ENCODE measurements at regions not wholly inside any gene's neighbourhood (a gene's known extent, or its start where the extent isn't known, plus 50 kb on each side); places are given as distances from the start of the nearest gene placed in this dataset.

DNA sequence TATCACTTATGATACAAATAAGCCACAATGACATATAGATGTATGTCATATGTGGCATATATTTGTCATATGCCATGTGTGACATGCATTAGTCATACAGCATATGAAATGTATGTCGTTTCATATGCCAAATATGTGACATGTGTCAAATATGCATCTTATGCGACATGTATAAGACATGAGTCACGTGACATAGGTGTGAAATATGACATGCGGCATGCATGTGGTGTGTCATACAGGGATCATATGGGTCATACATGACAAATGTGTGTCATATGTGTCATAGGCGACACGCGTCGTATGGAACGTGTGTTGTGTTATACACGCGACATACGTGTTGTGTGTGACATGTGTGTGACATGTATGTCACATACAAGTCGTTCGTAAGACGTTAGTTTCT, 2154.0 kb upstream of the PIK3C3 start:
- TF ChIP-seq, protein P1, sequence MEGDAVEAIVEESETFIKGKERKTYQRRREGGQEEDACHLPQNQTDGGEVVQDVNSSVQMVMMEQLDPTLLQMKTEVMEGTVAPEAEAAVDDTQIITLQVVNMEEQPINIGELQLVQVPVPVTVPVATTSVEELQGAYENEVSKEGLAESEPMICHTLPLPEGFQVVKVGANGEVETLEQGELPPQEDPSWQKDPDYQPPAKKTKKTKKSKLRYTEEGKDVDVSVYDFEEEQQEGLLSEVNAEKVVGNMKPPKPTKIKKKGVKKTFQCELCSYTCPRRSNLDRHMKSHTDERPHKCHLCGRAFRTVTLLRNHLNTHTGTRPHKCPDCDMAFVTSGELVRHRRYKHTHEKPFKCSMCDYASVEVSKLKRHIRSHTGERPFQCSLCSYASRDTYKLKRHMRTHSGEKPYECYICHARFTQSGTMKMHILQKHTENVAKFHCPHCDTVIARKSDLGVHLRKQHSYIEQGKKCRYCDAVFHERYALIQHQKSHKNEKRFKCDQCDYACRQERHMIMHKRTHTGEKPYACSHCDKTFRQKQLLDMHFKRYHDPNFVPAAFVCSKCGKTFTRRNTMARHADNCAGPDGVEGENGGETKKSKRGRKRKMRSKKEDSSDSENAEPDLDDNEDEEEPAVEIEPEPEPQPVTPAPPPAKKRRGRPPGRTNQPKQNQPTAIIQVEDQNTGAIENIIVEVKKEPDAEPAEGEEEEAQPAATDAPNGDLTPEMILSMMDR (IDR thresholded peaks at IDR 0.05): no peak
- TF ChIP-seq POLR2A (IDR thresholded peaks at IDR 0.05): no peak
